ENCODE measurements at regions not wholly inside any gene's neighbourhood (a gene's known extent, or its start where the extent isn't known, plus 50 kb on each side); places are given as distances from the start of the nearest gene placed in this dataset.

GRCh38 chr5:170451747-170452365 lies 52.0 kb upstream of the KCNIP1 start:
- H3K23ac ChIP-seq (ENCODE audit: low read depth, low read length, poor library complexity): peak overlapping the region; percentile 38
- H3K18ac ChIP-seq (ENCODE audit: low read length): peak overlapping the region; percentile 39
- H3K14ac ChIP-seq (ENCODE audit: low read length): no peak overlapping the region
- peak overlapping the region; percentile 8 for H3K4ac ChIP-seq (ENCODE audit: low read length)
- no peak overlapping the region for H3K9ac ChIP-seq (ENCODE audit: low read depth, low read length, poor library complexity)
- DNase-seq (ENCODE audit: low spot score): no peak
- no peak overlapping the region for H3K4me3 ChIP-seq (ENCODE audit: low read length in 2 of 2)
- no peak overlapping the region for H2AFZ ChIP-seq (ENCODE audit: low read length)
- no peak overlapping the region for H4K91ac ChIP-seq (ENCODE audit: low read depth, low read length, poor library complexity)
- H2BK5ac ChIP-seq (ENCODE audit: low read length): no peak overlapping the region
- no peak overlapping the region for H3K27ac ChIP-seq (replicated peaks; ENCODE audit: low read length)
- H3K4me1 ChIP-seq (ENCODE audit: control insufficient read depth in 2 of 2, insufficient read depth in 1 of 2, low read depth in 1 of 2, low read length in 2 of 2): peaks cover 0 to 5% of the 10 kb centered on the region in 2 donors
- H3K9me3 ChIP-seq (replicated peaks in 1 of 2; ENCODE audit: control insufficient read depth in 2 of 2, insufficient read depth in 1 of 2, low read depth in 1 of 2, low read length in 2 of 2): no peaks in the 10 kb centered on the region
- no peak overlapping the region for H4K8ac ChIP-seq (ENCODE audit: low read depth, low read length)
- H2BK15ac ChIP-seq (ENCODE audit: low read length): no peak overlapping the region
- H2BK120ac ChIP-seq (ENCODE audit: low read depth, low read length): no peak overlapping the region
- no peak overlapping the region for H2BK12ac ChIP-seq (ENCODE audit: low read length)
- no peaks in the 10 kb centered on the region for H3K79me1 ChIP-seq (ENCODE audit: low read depth, low read length)
- no CpG with 5 or more reads among the region's 8 CpGs for WGBS, 2 donors (ENCODE audit: extremely low coverage in 2 of 2, insufficient read length in 2 of 2, insufficient replicate concordance in 1 of 2)
- no peak overlapping the region for H2AK5ac ChIP-seq (ENCODE audit: low read depth, low read length)
- peaks cover 0 to 5% (median 0%) of the 10 kb centered on the region in 3 experiments for H3K27me3 ChIP-seq (ENCODE audit: control insufficient read depth in 3 of 3, insufficient read depth in 3 of 3, low read depth in 1 of 3, low read length in 3 of 3)
- H3K36me3 ChIP-seq (replicated peaks in 1 of 2; ENCODE audit: control insufficient read depth in 2 of 2, insufficient read depth in 2 of 2, low read length in 2 of 2): no peaks in the 10 kb centered on the region
- no peak overlapping the region for H3K4me2 ChIP-seq (ENCODE audit: insufficient read depth, low read length, poor library complexity, severe bottlenecking)

GRCh38 chr5:170450061-170450669 lies 53.7 kb upstream of the KCNIP1 start:
- no peak overlapping the region for H3K9ac ChIP-seq (ENCODE audit: low read depth, low read length, poor library complexity)
- no peak overlapping the region for H2AFZ ChIP-seq (ENCODE audit: low read length)
- H3K27me3 ChIP-seq (ENCODE audit: control insufficient read depth in 3 of 3, insufficient read depth in 3 of 3, low read depth in 1 of 3, low read length in 3 of 3): peaks cover 0 to 5% (median 0%) of the 10 kb centered on the region in 3 experiments
- no peak overlapping the region for H2AK5ac ChIP-seq (ENCODE audit: low read depth, low read length)
- no peak overlapping the region for H2BK15ac ChIP-seq (ENCODE audit: low read length)
- no peak for DNase-seq (ENCODE audit: low spot score)
- H3K4ac ChIP-seq (ENCODE audit: low read length): no peak overlapping the region
- H3K4me2 ChIP-seq (ENCODE audit: insufficient read depth, low read length, poor library complexity, severe bottlenecking): no peak overlapping the region
- no peaks in the 10 kb centered on the region for H3K36me3 ChIP-seq (replicated peaks in 1 of 2; ENCODE audit: control insufficient read depth in 2 of 2, insufficient read depth in 2 of 2, low read length in 2 of 2)
- H2BK120ac ChIP-seq (ENCODE audit: low read depth, low read length): no peak overlapping the region
- peaks cover 0 to 5% of the 10 kb centered on the region in 2 donors for H3K4me1 ChIP-seq (ENCODE audit: control insufficient read depth in 2 of 2, insufficient read depth in 1 of 2, low read depth in 1 of 2, low read length in 2 of 2)
- H3K9me3 ChIP-seq (replicated peaks in 1 of 2; ENCODE audit: control insufficient read depth in 2 of 2, insufficient read depth in 1 of 2, low read depth in 1 of 2, low read length in 2 of 2): no peaks in the 10 kb centered on the region
- no peak overlapping the region for H2BK12ac ChIP-seq (ENCODE audit: low read length)
- H3K27ac ChIP-seq (replicated peaks; ENCODE audit: low read length): no peak overlapping the region
- no peak overlapping the region for H3K14ac ChIP-seq (ENCODE audit: low read length)
- WGBS, 2 donors (ENCODE audit: extremely low coverage in 2 of 2, insufficient read length in 2 of 2, insufficient replicate concordance in 1 of 2): no CpG with 5 or more reads among the region's 9 CpGs
- H4K91ac ChIP-seq (ENCODE audit: low read depth, low read length, poor library complexity): no peak overlapping the region
- H3K79me1 ChIP-seq (ENCODE audit: low read depth, low read length): no peaks in the 10 kb centered on the region
- no peak overlapping the region for H3K23ac ChIP-seq (ENCODE audit: low read depth, low read length, poor library complexity)
- H3K4me3 ChIP-seq (ENCODE audit: low read length in 2 of 2): no peak overlapping the region
- H3K18ac ChIP-seq (ENCODE audit: low read length): no peak overlapping the region
- H2BK5ac ChIP-seq (ENCODE audit: low read length): no peak overlapping the region
- no peak overlapping the region for H4K8ac ChIP-seq (ENCODE audit: low read depth, low read length)

- no peak overlapping the region for H2BK15ac ChIP-seq (ENCODE audit: low read length)
- H3K27me3 ChIP-seq (ENCODE audit: control insufficient read depth in 3 of 3, insufficient read depth in 3 of 3, low read depth in 1 of 3, low read length in 3 of 3): peaks cover 0 to 5% (median 0%) of the 10 kb centered on the region in 3 experiments
- H3K14ac ChIP-seq (ENCODE audit: low read length): no peak overlapping the region
- H3K4ac ChIP-seq (ENCODE audit: low read length): no peak overlapping the region
- H3K4me2 ChIP-seq (ENCODE audit: insufficient read depth, low read length, poor library complexity, severe bottlenecking): no peak overlapping the region
- no peaks in the 10 kb centered on the region for H3K9me3 ChIP-seq (replicated peaks in 1 of 2; ENCODE audit: control insufficient read depth in 2 of 2, insufficient read depth in 1 of 2, low read depth in 1 of 2, low read length in 2 of 2)
- no CpG with 5 or more reads among the region's 2 CpGs for WGBS, 2 donors (ENCODE audit: extremely low coverage in 2 of 2, insufficient read length in 2 of 2, insufficient replicate concordance in 1 of 2)
- H2AK5ac ChIP-seq (ENCODE audit: low read depth, low read length): no peak overlapping the region
- H2AFZ ChIP-seq (ENCODE audit: low read length): no peak overlapping the region
- no peak overlapping the region for H3K18ac ChIP-seq (ENCODE audit: low read length)
- H3K4me3 ChIP-seq (ENCODE audit: low read length in 2 of 2): no peak overlapping the region
- no peak overlapping the region for H4K91ac ChIP-seq (ENCODE audit: low read depth, low read length, poor library complexity)
- H3K79me1 ChIP-seq (ENCODE audit: low read depth, low read length): no peaks in the 10 kb centered on the region
- H3K4me1 ChIP-seq (ENCODE audit: control insufficient read depth in 2 of 2, insufficient read depth in 1 of 2, low read depth in 1 of 2, low read length in 2 of 2): peaks cover 0 to 8% of the 10 kb centered on the region in 2 donors
- no peak overlapping the region for H4K8ac ChIP-seq (ENCODE audit: low read depth, low read length)
- H2BK5ac ChIP-seq (ENCODE audit: low read length): no peak overlapping the region
- H3K9ac ChIP-seq (ENCODE audit: low read depth, low read length, poor library complexity): no peak overlapping the region
- no peaks in the 10 kb centered on the region for H3K36me3 ChIP-seq (replicated peaks in 1 of 2; ENCODE audit: control insufficient read depth in 2 of 2, insufficient read depth in 2 of 2, low read length in 2 of 2)
- H2BK120ac ChIP-seq (ENCODE audit: low read depth, low read length): no peak overlapping the region
- H3K23ac ChIP-seq (ENCODE audit: low read depth, low read length, poor library complexity): no peak overlapping the region
- no peak overlapping the region for H2BK12ac ChIP-seq (ENCODE audit: low read length)
- H3K27ac ChIP-seq (replicated peaks; ENCODE audit: low read length): no peak overlapping the region
- no peak for DNase-seq (ENCODE audit: low spot score)
Measured at GRCh38 chr5:170449232-170449631, 54.6 kb upstream of the KCNIP1 start.

- no peak overlapping the region for H2AK5ac ChIP-seq (ENCODE audit: low read depth, low read length)
- no peak overlapping the region for H2BK15ac ChIP-seq (ENCODE audit: low read length)
- H3K18ac ChIP-seq (ENCODE audit: low read length): no peak overlapping the region
- no peak overlapping the region for H4K91ac ChIP-seq (ENCODE audit: low read depth, low read length, poor library complexity)
- no peak overlapping the region for H3K4me3 ChIP-seq (ENCODE audit: low read length in 2 of 2)
- DNase-seq (ENCODE audit: low spot score): no peak
- no peak overlapping the region for H2BK120ac ChIP-seq (ENCODE audit: low read depth, low read length)
- H2BK12ac ChIP-seq (ENCODE audit: low read length): no peak overlapping the region
- no peak overlapping the region for H3K14ac ChIP-seq (ENCODE audit: low read length)
- H3K9ac ChIP-seq (ENCODE audit: low read depth, low read length, poor library complexity): no peak overlapping the region
- H3K27ac ChIP-seq (replicated peaks; ENCODE audit: low read length): no peak overlapping the region
- peaks cover 0 to 10% of the 10 kb centered on the region in 2 donors for H3K4me1 ChIP-seq (ENCODE audit: control insufficient read depth in 2 of 2, insufficient read depth in 1 of 2, low read depth in 1 of 2, low read length in 2 of 2)
- no peaks in the 10 kb centered on the region for H3K9me3 ChIP-seq (replicated peaks in 1 of 2; ENCODE audit: control insufficient read depth in 2 of 2, insufficient read depth in 1 of 2, low read depth in 1 of 2, low read length in 2 of 2)
- H2BK5ac ChIP-seq (ENCODE audit: low read length): no peak overlapping the region
- no peaks in the 10 kb centered on the region for H3K79me1 ChIP-seq (ENCODE audit: low read depth, low read length)
- no peak overlapping the region for H3K23ac ChIP-seq (ENCODE audit: low read depth, low read length, poor library complexity)
- no peak overlapping the region for H2AFZ ChIP-seq (ENCODE audit: low read length)
- no peak overlapping the region for H3K4me2 ChIP-seq (ENCODE audit: insufficient read depth, low read length, poor library complexity, severe bottlenecking)
- WGBS, 2 donors (ENCODE audit: extremely low coverage in 2 of 2, insufficient read length in 2 of 2, insufficient replicate concordance in 1 of 2): no CpG with 5 or more reads among the region's 3 CpGs
- peaks cover 0 to 5% (median 0%) of the 10 kb centered on the region in 3 experiments for H3K27me3 ChIP-seq (ENCODE audit: control insufficient read depth in 3 of 3, insufficient read depth in 3 of 3, low read depth in 1 of 3, low read length in 3 of 3)
- H4K8ac ChIP-seq (ENCODE audit: low read depth, low read length): no peak overlapping the region
- H3K36me3 ChIP-seq (replicated peaks in 1 of 2; ENCODE audit: control insufficient read depth in 2 of 2, insufficient read depth in 2 of 2, low read length in 2 of 2): no peaks in the 10 kb centered on the region
- H3K4ac ChIP-seq (ENCODE audit: low read length): no peak overlapping the region
Measured at GRCh38 chr5:170448221-170448620, 55.6 kb upstream of the KCNIP1 start.

Data from neuronal stem cell (in vitro differentiated cells).